Progenitor cell of endocrine pancreas (in vitro differentiated cells): ENCODE measurements at regions not wholly inside any gene's neighbourhood (a gene's known extent, or its start where the extent isn't known, plus 50 kb on each side); places are given as distances from the start of the nearest gene placed in this dataset.

ENCODE experiments used
- DNase-seq: peaks from one replicate; pipeline ENCODE4 v3.0.0; 2021; ENCODE audit warnings: low spot score; ENCODE audit not compliant: unreplicated experiment
- H3K27ac Mint-ChIP-seq: 2 replicates; pipeline ENCODE4 v1.8.0; 2021; ENCODE audit warnings: mild to moderate bottlenecking, moderate library complexity, mixed read lengths
- H3K27me3 Mint-ChIP-seq: 2 replicates; pipeline ENCODE4 v1.8.0; 2021; ENCODE audit warnings: mixed read lengths
- H3K36me3 Mint-ChIP-seq: 2 replicates; pipeline ENCODE4 v1.8.0; 2022; ENCODE audit warnings: mixed read lengths; ENCODE audit not compliant: insufficient read depth
- H3K4me1 Mint-ChIP-seq: 2 replicates; pipeline ENCODE4 v1.8.0; 2021; ENCODE audit warnings: low read depth, mixed read lengths
- H3K4me3 Mint-ChIP-seq: 2 replicates; pipeline ENCODE4 v1.8.0; 2021; ENCODE audit warnings: low read depth, mild to moderate bottlenecking, moderate library complexity, mixed read lengths
- H3K9me3 Mint-ChIP-seq: 2 replicates; pipeline ENCODE4 v1.8.0; 2021; ENCODE audit warnings: low read depth, mixed read lengths
- TF ChIP-seq, protein P1 (sequence below): fragments of 200-600 bp; sonication (generic); IDR thresholded peaks from one replicate; pipeline ENCODE4 v1.5.0; 2021; ENCODE audit warnings: antibody characterized with exemption, mild to moderate bottlenecking; ENCODE audit not compliant: unreplicated experiment

- H3K27me3 Mint-ChIP-seq, result peaks cover 9% of the 10 kb centered on the region
- peaks cover 16% of the 10 kb centered on the region for H3K9me3 Mint-ChIP-seq
- peaks cover 4% of the 10 kb centered on the region for H3K36me3 Mint-ChIP-seq
- no peak for DNase-seq
- TF ChIP-seq, protein P1, sequence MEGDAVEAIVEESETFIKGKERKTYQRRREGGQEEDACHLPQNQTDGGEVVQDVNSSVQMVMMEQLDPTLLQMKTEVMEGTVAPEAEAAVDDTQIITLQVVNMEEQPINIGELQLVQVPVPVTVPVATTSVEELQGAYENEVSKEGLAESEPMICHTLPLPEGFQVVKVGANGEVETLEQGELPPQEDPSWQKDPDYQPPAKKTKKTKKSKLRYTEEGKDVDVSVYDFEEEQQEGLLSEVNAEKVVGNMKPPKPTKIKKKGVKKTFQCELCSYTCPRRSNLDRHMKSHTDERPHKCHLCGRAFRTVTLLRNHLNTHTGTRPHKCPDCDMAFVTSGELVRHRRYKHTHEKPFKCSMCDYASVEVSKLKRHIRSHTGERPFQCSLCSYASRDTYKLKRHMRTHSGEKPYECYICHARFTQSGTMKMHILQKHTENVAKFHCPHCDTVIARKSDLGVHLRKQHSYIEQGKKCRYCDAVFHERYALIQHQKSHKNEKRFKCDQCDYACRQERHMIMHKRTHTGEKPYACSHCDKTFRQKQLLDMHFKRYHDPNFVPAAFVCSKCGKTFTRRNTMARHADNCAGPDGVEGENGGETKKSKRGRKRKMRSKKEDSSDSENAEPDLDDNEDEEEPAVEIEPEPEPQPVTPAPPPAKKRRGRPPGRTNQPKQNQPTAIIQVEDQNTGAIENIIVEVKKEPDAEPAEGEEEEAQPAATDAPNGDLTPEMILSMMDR, result no peak
- H3K4me1 Mint-ChIP-seq, result no peaks in the 10 kb centered on the region
- no peak overlapping the region for H3K4me3 Mint-ChIP-seq
- H3K27ac Mint-ChIP-seq, result no peak overlapping the region
Observed at GRCh38 chr1:4312024-4312423, 342.4 kb upstream of the AJAP1 start.

- no peak overlapping the region for H3K27ac Mint-ChIP-seq
- H3K27me3 Mint-ChIP-seq, result peaks cover 9% of the 10 kb centered on the region
- peaks cover 4% of the 10 kb centered on the region for H3K36me3 Mint-ChIP-seq
- no peak overlapping the region for H3K4me3 Mint-ChIP-seq
- no peak for DNase-seq
- TF ChIP-seq, protein P1, result no peak
- H3K4me1 Mint-ChIP-seq, result no peaks in the 10 kb centered on the region
- peaks cover 16% of the 10 kb centered on the region for H3K9me3 Mint-ChIP-seq
Observed at GRCh38 chr1:4315202-4315601, 339.2 kb upstream of the AJAP1 start.

- Mint-ChIP-seq H3K4me3 (no peak overlapping the region), H3K9me3 (peaks cover 16% of the 10 kb centered on the region), H3K27ac (no peak overlapping the region), H3K27me3 (peaks cover 9% of the 10 kb centered on the region), H3K4me1 (no peaks in the 10 kb centered on the region), H3K36me3 (peaks cover 4% of the 10 kb centered on the region)
- DNase-seq, result no peak
- TF ChIP-seq, protein P1, result peak; percentile 12
Observed at GRCh38 chr1:4317207-4317606, 337.2 kb upstream of the AJAP1 start.

DNA sequence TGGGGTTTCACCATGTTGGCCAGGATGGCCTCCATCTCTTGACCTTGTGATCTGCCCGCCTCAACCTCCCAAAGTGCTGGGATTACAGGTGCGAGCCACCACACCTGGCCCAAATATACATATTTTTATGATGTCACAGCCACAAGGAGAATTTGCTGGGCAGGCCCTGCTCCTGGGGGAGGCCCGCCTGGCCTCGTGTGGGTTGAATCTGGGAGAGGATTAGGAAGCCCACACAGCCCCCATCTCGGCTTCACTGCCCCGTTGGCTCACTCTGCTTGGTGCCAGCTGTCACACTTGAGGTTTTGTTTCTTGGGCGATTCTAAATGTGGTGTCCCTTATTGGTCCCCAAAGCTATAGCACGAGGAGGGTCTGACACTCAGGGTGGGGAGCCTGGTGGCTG is 335.7 kb upstream of the AJAP1 start:
- Mint-ChIP-seq H3K36me3 (peaks cover 4% of the 10 kb centered on the region), H3K9me3 (peaks cover 9% of the 10 kb centered on the region), H3K4me3 (no peak overlapping the region), H3K4me1 (no peaks in the 10 kb centered on the region), H3K27me3 (peaks cover 13% of the 10 kb centered on the region), H3K27ac (no peak overlapping the region)
- TF ChIP-seq, protein P1, result no peak
- no peak for DNase-seq

DNA sequence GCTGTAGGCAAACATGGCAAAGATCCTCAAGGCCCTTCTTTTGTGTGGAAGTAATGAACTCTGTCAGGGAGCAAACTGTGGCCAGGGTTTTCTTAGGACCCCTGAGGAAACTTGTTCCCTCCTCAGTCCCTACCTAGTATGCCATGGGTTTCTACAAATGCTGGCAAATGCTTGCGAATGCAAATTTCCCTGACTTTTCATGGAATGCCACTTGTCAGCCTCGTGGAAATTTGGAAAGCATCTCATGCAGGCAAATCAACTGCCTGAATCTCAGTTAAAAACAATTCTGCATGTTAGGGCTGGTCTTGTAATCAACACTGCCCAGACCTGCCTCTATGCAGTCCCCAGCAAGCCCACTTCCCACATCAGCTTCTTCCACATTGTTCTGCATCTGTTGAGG is 334.9 kb upstream of the AJAP1 start:
- Mint-ChIP-seq H3K27ac (no peak overlapping the region), H3K36me3 (peaks cover 3% of the 10 kb centered on the region), H3K9me3 (peaks cover 7% of the 10 kb centered on the region), H3K4me1 (no peaks in the 10 kb centered on the region), H3K27me3 (peaks cover 15% of the 10 kb centered on the region), H3K4me3 (no peak overlapping the region)
- DNase-seq, result no peak
- TF ChIP-seq, protein P1, result no peak
